Pancreas (tissue), 10 donors: ENCODE measurements at regions not wholly inside any gene's neighbourhood (a gene's known extent, or its start where the extent isn't known, plus 50 kb on each side); places are given as distances from the start of the nearest gene placed in this dataset.

ENCODE experiments used
- ATAC-seq, 4 donors: fragments of 200-7000 bp; cut with Tn5 transposase; one replicate each; pipeline versions ENCODE4 v1.8.0 to v1.9.1; 2020; ENCODE audit warnings: mild to moderate bottlenecking in 4 of 4, moderate library complexity in 4 of 4
- DNase-seq, 6 donors: peaks; one replicate each; pipeline ENCODE4 v3.0.0-alpha.2; 2020
- FAIRE-seq: peaks from 2 replicates; lab custom pipeline; 2012; peaks lifted over from hg19 to GRCh38; lab: Jason Lieb, UNC
- H3K27ac ChIP-seq, 4 donors: fragments of 200-600 bp; sonication (generic); 1 replicate in 3 of 4; 2 replicates in 1 of 4; pipeline versions ENCODE4 v1.5.0 to v1.8.0; 2020
- H3K27me3 ChIP-seq, 4 donors: fragments of 200-600 bp; one replicate each; pipeline ENCODE4 v1.8.0; 2021
- H3K36me3 ChIP-seq, 3 donors: fragments of 200-600 bp; sonication (generic) in 1 of 3; one replicate each; pipeline versions ENCODE4 v1.5.0 to v1.8.0; 2020 to 2021
- H3K4me1 ChIP-seq, 3 donors: fragments of 200-600 bp; one replicate each; pipeline ENCODE4 v1.8.0; 2021
- H3K4me3 ChIP-seq, 4 donors: fragments of 200-600 bp; sonication (generic) in 2 of 4; one replicate each; pipeline versions ENCODE4 v1.5.0 to v1.8.0; 2020 to 2021
- H3K9me3 ChIP-seq, 4 donors: fragments of 200-600 bp; one replicate each; pipeline ENCODE4 v1.8.0; 2021
- WGBS, 2 donors: extraction: QIAGEN DNeasy Blood & Tissue Kit; methylation state at CpG; one replicate each; pipeline ENCODE4 v1.1.7; 2013; 5-methylcytosine and 5-hydroxymethylcytosine counted together
- intact Hi-C, 3 donors: fragments of 100-400 bp; cut with DNase I; formaldehyde crosslinking; loops; one replicate each; pipeline versions ENCODE4 v1.11.1 to v1.14.2; 2022
- TF ChIP-seq, protein P1 (sequence below), 4 donors: fragments of 200-600 bp; sonication (generic) in 3 of 4; IDR thresholded peaks; one replicate each; pipeline versions ENCODE4 v1.5.0 to v1.8.0; 2021; ENCODE audit warnings: antibody characterized with exemption in 4 of 4
- donor health status: healthy with polysubstance abuse.
- donor health status: DM: no; HTN: no; CAD: no; lungs with moderate emphysema.
- donor health status: DM: no; HTN: no; CAD: no.
- donor health status: control.
- donor health status: control.
- donor health status: Bipolar disorder and iron deficiency.
- donor health status: DM: yes; HTN: yes; CAD: no.
- donor health status: DM: no; HTN: no; CAD: no.
- donor health status: DM: no; HTN: no; CAD: no.
- donor health status: DM: yes; HTN: yes; CAD: no.

DNA sequence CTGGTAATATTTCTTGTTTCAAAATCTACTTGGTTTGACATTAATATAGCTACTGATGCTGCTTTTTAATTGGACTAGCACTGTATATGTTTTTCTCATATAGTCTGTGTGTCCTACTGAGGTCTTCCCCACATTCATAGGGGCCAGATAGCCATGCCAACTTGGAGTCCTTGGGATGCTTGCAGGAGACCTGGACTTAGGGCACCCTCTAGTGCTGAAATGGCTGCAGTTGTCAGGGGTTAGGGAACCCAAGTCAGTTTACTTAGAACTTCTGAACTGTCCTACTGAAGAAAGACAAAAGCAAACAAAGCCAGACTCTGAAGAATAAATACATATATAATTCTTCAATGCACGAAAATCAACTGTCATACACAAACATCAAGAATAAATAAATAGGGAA lies 279.9 kb upstream of the SYT1 start:
- Histone ChIP-seq H3K27ac (no peak overlapping the region), H3K9me3 (no peaks in the 10 kb centered on the region), H3K27me3 (no peaks in the 10 kb centered on the region), H3K4me3 (no peak overlapping the region), H3K4me1 (no peaks in the 10 kb centered on the region), H3K36me3 (no peaks in the 10 kb centered on the region)
- WGBS, 2 donors = 25 to 28% methylated on average over 1 of the region's 1 CpG
- ATAC-seq (no peak), FAIRE-seq (no peak), DNase-seq (no peak)
- intact Hi-C loops = no loop called here
- TF ChIP-seq, protein P1, sequence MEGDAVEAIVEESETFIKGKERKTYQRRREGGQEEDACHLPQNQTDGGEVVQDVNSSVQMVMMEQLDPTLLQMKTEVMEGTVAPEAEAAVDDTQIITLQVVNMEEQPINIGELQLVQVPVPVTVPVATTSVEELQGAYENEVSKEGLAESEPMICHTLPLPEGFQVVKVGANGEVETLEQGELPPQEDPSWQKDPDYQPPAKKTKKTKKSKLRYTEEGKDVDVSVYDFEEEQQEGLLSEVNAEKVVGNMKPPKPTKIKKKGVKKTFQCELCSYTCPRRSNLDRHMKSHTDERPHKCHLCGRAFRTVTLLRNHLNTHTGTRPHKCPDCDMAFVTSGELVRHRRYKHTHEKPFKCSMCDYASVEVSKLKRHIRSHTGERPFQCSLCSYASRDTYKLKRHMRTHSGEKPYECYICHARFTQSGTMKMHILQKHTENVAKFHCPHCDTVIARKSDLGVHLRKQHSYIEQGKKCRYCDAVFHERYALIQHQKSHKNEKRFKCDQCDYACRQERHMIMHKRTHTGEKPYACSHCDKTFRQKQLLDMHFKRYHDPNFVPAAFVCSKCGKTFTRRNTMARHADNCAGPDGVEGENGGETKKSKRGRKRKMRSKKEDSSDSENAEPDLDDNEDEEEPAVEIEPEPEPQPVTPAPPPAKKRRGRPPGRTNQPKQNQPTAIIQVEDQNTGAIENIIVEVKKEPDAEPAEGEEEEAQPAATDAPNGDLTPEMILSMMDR (IDR thresholded peaks at IDR 0.05) = no peak

DNA sequence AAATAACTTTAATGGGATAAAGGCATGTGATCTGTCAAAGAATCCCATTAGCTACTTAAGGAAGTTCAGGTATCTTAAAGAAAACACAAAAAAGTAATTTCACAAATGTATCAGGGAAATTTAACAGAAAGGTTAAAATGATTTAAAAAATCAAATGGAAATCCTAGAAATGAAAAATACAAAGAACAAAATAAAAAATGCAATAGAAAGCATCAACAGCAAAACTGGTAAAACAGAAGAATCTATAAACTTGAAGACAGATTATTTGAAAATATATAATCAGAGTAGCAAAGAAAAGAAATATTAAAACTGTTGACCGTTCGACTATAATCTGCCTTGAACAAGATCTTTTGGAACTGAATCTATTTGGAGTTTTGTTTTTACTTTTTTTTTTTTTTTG lies 279.4 kb upstream of the SYT1 start:
- Histone ChIP-seq H3K4me3 (no peak overlapping the region), H3K4me1 (no peaks in the 10 kb centered on the region), H3K27me3 (no peaks in the 10 kb centered on the region), H3K36me3 (no peaks in the 10 kb centered on the region), H3K9me3 (no peaks in the 10 kb centered on the region), H3K27ac (no peak overlapping the region)
- FAIRE-seq = no peak
- TF ChIP-seq, protein P1 (IDR thresholded peaks at IDR 0.05) = no peak
- no peak for ATAC-seq
- DNase-seq = no peak
- intact Hi-C loops = no loop called here
- 78 to 88% methylated on average over 2 of the region's 2 CpGs for WGBS, 2 donors

DNA sequence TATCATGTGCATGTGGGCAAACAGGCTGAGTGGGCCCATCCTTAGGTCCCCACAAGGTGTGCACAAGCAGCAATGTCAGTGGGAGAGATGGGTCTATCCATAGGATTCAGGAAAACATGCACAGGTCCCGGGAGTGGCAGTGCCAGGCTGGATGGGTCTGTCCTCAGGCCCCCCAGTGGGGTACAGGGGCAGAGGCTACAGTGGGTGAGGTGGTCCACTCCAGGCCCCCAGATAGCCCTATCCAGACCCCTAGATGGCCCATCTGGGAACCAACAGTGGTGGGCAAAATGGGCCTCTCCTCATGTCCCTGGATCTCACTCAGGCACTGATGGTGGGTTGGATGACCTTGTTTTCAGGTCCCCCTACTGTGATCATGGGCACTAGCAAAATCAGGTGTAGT lies 277.8 kb upstream of the SYT1 start:
- Histone ChIP-seq H3K27ac (no peak overlapping the region), H3K9me3 (no peaks in the 10 kb centered on the region), H3K4me3 (no peak overlapping the region), H3K36me3 (no peaks in the 10 kb centered on the region), H3K4me1 (no peaks in the 10 kb centered on the region), H3K27me3 (no peaks in the 10 kb centered on the region)
- 88 to 91% methylated on average over 1 of the region's 1 CpG for WGBS, 2 donors
- FAIRE-seq (no peak), ATAC-seq (no peak), DNase-seq (peak in 1 of 6 donors; percentile 28)
- TF ChIP-seq, protein P1 (IDR thresholded peaks at IDR 0.05) = no peak
- intact Hi-C loops = no loop called here

DNA sequence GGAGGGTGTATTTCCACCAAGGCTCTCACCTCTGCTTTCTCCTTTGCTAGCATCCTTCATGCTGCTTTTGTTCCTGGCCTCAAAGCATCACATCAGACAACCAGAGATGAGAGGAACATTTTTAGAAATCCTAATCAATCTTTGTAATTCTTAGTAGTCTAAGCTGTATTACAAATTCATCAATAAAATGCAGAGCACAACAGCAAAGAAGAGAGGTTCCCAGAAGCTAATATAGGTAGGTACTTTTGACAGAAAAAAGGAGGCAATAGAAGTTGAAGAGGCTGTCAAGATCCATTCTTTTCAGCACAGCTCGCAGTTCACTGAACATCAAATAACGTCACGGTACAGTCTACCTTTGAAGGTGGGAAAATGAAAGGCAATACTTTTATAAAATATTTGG lies 265.2 kb upstream of the SYT1 start:
- 64 to 80% methylated on average over 3 of the region's 3 CpGs for WGBS, 2 donors
- no peak overlapping the region for H3K27ac ChIP-seq

DNA sequence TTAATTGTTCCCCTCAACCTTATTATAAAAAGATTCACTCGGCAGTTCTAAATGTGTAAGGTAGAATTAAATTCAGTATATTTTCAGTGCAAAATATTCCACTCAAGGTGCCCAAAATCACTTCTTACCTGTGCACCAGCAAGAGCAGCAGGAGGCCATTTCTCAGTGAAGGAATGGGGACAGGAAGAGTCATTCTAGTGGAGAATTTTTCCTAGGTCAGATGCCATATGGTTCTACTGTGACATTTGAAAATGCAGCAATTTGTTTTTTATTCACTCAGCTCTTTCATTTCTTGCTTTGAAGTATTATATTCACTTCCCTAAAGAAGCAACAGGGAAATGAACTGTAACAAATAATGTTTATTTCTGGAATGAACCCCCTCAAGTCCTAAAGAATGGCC lies 264.0 kb upstream of the SYT1 start:
- intact Hi-C loops = no loop called here
- Histone ChIP-seq H3K4me3 (no peak overlapping the region), H3K4me1 (no peaks in the 10 kb centered on the region), H3K27me3 (no peaks in the 10 kb centered on the region), H3K36me3 (no peaks in the 10 kb centered on the region), H3K9me3 (no peaks in the 10 kb centered on the region), H3K27ac (no peak overlapping the region)
- ATAC-seq (no peak), DNase-seq (no peak), FAIRE-seq (no peak)
- WGBS, 2 donors = 86 to 97% methylated on average over 1 of the region's 1 CpG
- TF ChIP-seq, protein P1 (IDR thresholded peaks at IDR 0.05) = no peak

More for the DNA sequence above, 265.2 kb upstream of the SYT1 start:
- no peaks in the 10 kb centered on the region for H3K9me3 ChIP-seq
- TF ChIP-seq, protein P1 (IDR thresholded peaks at IDR 0.05) = no peak
- no peaks in the 10 kb centered on the region for H3K27me3 ChIP-seq
- no peak for DNase-seq
- no peak for ATAC-seq
- intact Hi-C loops = no loop called here
- H3K4me1 ChIP-seq = no peaks in the 10 kb centered on the region
- no peak for FAIRE-seq
- H3K4me3 ChIP-seq = no peak overlapping the region
- no peaks in the 10 kb centered on the region for H3K36me3 ChIP-seq
